ENCODE measurements at regions not wholly inside any gene's neighbourhood (a gene's known extent, or its start where the extent isn't known, plus 50 kb on each side); places are given as distances from the start of the nearest gene placed in this dataset.

GRCh38 chr3:104610730-104611652 lies 755.7 kb upstream of the ALCAM start:
- no peak for DNase-seq

GRCh38 chr3:104612218-104612617 lies 754.5 kb upstream of the ALCAM start:
- DNase-seq = no peak

- no peak for DNase-seq
These were observed 752.1 kb upstream of the ALCAM start for GRCh38 chr3:104614564-104614963.

- DNase-seq = peak; percentile 16
These were observed 738.4 kb upstream of the ALCAM start for GRCh38 chr3:104628185-104628789.

- DNase-seq = no peak
These were observed 737.7 kb upstream of the ALCAM start for GRCh38 chr3:104629038-104629437.

- no peak for DNase-seq
These were observed 735.5 kb upstream of the ALCAM start for GRCh38 chr3:104631254-104631653.

- no peak for DNase-seq
These were observed 734.2 kb upstream of the ALCAM start for GRCh38 chr3:104632521-104632920.

GRCh38 chr3:104632947-104633346 lies 733.8 kb upstream of the ALCAM start:
- no peak for DNase-seq

- no peak for DNase-seq
These were observed 730.7 kb upstream of the ALCAM start for GRCh38 chr3:104635872-104636580.

GRCh38 chr3:104642827-104643226 lies 723.9 kb upstream of the ALCAM start:
- DNase-seq = no peak

- no peak for DNase-seq
These were observed 720.5 kb upstream of the ALCAM start for GRCh38 chr3:104646196-104646595.

GRCh38 chr3:104648823-104649222 lies 717.9 kb upstream of the ALCAM start:
- peak; percentile 30 for DNase-seq

GRCh38 chr3:104669083-104669482 lies 697.6 kb upstream of the ALCAM start:
- no peak for DNase-seq

GRCh38 chr3:104672331-104672730 lies 694.4 kb upstream of the ALCAM start:
- DNase-seq = no peak

GRCh38 chr3:104673981-104674380 lies 692.7 kb upstream of the ALCAM start:
- DNase-seq = no peak

GRCh38 chr3:104676241-104676640 lies 690.5 kb upstream of the ALCAM start:
- no peak for DNase-seq

- no peak for DNase-seq
These were observed 688.8 kb upstream of the ALCAM start for GRCh38 chr3:104677932-104678331.

GRCh38 chr3:104685492-104685891 lies 681.2 kb upstream of the ALCAM start:
- no peak for DNase-seq

GRCh38 chr3:104687362-104687761 lies 679.3 kb upstream of the ALCAM start:
- DNase-seq = no peak

- DNase-seq = no peak
These were observed 670.2 kb upstream of the ALCAM start for GRCh38 chr3:104696470-104696869.

GRCh38 chr3:104711406-104711805 lies 655.3 kb upstream of the ALCAM start:
- DNase-seq = no peak

- DNase-seq = no peak
These were observed 650.7 kb upstream of the ALCAM start for GRCh38 chr3:104715972-104716371.

GRCh38 chr3:104717828-104718196 lies 648.9 kb upstream of the ALCAM start:
- no peak for DNase-seq

GRCh38 chr3:104723000-104723399 lies 643.7 kb upstream of the ALCAM start:
- DNase-seq = no peak
